ENCODE measurements at regions not wholly inside any gene's neighbourhood (a gene's known extent, or its start where the extent isn't known, plus 50 kb on each side); places are given as distances from the start of the nearest gene placed in this dataset.
"Not testable (repeated sequence)": the region's sequence is repeated elsewhere in the genome, so short reads cannot be mapped to it uniquely, and the experiment has no call there.

GRCh38 chr9:31840702-31841101 lies 543.7 kb upstream of the ACO1 start:
- no peak for DNase-seq

- no peak for DNase-seq
These were observed 536.5 kb upstream of the ACO1 start for GRCh38 chr9:31847963-31848362.

DNA sequence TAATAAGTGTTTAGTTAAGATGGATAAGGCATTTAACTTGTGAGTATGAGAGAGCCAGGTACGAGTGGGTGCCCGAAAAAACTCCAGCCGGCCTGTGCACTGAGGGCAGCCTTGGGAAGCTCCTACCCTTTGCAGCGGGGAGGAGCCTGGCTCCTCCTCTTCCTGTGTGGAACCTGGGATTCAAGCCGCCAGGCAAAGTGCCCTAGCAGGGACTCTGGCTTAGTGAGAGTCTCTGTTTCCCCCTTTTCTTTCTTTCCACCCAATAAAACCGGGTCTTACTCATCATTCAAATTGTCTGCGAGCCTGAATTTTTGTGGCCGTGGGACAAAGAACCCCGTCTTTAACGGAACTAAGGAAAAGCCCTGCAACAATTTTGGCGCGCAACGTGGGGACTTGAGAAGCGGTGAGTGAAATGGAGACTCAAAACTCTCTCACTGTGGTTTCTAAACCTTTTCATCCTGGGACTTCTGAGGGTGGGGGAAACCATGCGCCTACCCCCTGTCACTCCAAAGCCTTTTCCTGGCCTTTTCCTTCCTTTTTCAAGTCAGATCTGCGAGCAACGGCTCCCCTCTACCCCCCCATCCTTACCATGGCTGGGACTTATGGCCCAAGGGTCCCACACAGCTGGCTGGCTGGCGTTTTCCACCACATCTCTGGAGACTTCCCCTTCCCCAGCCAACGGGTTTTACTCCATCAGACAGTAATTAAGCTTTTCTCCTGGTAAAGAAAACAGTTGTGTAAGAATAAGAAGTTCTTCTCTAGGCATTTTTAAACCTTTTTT lies 535.7 kb upstream of the ACO1 start:
- no peak for DNase-seq

DNA sequence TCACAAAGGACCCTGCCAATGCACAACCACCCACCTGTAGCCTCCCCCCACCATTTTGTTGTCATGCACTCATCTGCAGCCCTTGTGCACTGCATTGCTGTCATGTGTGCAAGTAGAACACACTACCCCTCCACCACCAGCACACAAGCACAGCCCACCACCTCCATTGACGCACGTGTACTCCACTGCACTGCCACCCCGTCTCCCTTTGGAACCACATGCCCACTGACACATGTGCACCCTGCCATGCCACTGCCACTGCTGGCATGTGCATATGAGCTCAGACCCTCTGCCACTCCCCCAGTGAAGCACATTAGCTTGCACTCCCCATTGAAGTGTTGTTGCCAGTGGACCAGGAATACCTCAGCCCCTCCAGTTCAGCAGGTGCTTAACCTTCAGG lies 530.3 kb upstream of the ACO1 start:
- DNase-seq, result no peak

DNA sequence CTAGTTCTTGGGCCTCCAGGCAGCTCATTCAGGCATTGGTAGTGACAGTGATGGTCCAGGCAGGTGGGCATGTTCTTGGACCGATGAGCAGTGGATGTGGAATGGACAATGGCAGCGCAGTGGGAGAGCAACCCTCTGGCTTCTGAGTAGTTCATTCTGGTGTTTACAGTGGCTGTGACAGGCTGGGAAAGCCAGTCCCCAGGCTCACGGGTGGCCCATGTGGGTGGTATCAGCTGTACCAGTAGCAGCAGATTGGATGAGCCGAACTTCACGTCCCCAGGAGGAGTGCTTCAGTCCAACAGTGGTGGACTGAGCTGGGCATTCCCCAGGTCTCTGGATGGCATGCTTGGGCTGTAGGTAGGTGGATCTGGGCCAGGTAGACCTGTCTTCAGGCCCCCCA lies 515.6 kb upstream of the ACO1 start:
- DNase-seq, result no peak

DNA sequence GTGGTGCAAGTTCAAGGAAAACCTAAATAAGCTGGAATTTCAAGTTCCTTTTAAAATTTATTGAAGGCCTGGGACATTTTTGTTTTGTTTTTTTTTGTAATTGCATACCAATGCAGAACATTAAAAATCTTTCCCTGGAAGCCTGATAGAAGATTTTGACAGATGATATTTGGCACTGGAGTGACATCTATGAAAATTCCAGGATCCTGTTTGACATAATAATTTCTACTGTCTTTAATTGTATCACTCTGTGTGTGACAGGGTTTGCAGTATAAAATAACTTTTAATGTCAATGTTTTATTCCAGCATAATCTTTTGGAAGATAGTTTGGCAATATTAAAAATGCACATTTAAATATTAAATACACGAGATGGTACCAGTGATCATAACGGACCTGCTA lies 514.2 kb upstream of the ACO1 start:
- DNase-seq, result no peak

- DNase-seq, result no peak
These were observed 510.7 kb upstream of the ACO1 start for GRCh38 chr9:31873722-31874121.

GRCh38 chr9:31894008-31894407 lies 490.4 kb upstream of the ACO1 start:
- DNase-seq, result no peak

DNA sequence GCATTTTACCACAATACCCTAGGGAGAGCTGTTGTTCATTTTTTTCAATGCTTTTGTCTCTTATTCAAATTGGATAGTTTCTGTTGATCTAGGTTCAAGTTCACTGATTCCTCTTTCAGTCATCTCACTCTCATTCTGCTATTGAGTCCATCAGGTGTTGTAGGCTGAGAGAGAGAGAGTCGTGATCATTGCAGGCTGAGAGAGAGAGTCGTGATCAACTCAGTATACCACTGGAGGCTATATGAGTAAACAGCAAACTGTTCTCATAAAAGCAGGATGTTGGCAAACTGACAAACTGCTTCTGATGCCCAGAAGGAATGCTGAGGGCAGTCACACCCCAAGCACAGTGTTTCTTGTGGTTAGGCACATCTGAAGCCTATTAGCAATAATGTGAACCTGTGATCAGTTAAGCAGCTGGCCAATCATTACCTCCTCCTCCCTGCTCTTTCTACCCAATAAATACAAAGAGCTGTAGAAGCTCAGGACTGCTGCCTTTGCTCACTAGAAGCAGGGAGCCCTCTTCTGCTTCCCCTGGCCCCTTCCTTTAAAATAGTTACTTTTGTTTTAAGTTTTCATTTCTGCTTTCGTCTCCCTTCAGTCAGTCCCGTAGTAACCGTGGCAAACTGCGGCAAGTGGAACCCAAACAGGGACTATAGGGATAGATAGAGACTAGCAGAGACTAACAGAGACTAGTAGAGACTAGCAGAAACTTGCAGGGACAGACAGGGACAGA lies 476.1 kb upstream of the ACO1 start:
- no peak for DNase-seq

- no peak for DNase-seq
These were observed 475.5 kb upstream of the ACO1 start for GRCh38 chr9:31908891-31909480.

- no peak for DNase-seq
These were observed 471.8 kb upstream of the ACO1 start for GRCh38 chr9:31912636-31913035.

DNA sequence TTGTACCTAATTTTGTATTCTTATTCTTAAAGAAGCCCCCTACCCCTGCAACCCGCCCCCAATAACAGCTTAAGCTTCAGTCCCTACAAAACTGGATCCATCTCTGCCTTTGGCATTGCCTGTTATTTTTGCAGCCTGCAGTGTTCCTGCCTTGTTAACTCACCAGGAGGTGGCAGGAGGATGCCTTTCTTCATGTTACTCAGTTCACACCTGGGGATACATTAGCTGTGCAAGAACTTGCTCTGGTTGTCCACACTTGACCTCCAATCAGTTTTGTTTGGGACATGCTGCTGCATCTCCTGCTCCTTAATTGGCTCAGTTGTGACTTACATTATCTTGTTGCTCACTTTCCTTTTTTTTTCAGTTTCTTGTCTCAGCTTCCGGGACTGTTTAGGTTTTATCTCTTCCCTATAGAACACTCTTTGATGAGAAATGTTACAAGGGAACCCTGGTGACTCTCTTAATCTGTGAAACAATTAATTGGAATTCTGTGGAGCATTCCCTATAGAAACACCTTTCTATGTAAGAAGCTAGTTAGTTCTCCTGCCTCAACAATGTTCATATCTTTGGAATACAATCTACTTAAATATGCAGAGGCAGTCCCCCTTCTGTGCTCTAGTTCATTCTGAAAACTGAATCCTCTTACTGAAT lies 467.7 kb upstream of the ACO1 start:
- DNase-seq, result no peak

DNA sequence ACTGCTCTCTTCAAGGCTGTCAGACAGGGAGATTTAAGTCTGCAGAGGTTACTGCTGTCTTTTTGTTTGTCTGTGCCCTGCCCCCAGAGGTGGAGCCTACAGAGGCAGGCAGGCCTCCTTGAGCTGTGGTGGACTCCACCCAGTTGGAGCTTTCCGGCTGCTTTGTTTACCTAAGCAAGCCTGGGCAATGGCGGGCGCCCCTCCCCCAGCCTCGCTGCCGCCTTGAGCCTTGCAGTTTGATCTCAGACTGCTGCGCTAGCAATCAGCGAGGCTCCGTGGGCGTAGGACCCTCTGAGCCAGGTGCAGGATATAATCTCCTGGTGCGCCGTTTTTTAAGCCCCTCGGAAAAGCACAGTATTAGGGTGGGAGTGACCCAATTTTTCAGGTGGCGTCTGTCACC lies 446.7 kb upstream of the ACO1 start:
- DNase-seq, result not testable (repeated sequence)

DNA sequence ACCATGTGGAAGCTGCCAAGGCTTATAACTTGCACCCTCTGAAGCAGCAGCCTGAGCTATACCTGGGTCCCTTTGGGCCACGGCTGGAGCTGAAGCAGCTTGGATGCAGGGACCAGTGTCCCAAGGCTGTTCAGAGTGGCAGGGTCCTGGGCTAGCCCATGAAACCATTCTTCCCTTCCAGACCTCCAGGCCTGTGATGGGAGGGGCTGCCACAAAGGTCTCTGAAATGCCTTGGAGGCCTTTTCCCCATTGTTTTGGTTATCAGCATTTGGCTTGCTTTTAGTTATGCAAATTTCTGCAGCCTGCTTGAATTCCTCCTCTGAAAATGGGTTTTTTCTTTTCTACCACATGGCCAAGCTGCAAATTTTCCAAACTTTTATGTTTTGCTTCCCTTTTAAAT lies 433.7 kb upstream of the ACO1 start:
- DNase-seq, result no peak

DNA sequence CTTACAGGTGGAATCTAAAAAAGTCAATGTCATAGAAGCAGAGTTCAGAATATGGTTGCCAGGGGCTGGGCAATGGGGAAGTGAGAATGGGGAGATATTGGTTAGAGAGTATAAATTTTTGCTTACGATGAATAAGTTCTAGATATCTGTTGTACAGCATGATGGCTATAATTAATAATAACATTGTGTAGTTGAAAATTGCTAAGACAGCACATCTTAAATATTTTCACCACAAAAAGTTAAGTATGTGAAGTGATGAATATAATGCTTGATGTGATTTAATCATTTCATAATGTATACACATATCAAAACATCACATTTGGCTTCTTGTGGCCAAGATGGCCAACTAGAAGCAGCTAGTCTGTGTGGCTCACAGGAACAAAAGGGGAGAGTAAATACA lies 425.9 kb upstream of the ACO1 start:
- DNase-seq, result no peak

DNA sequence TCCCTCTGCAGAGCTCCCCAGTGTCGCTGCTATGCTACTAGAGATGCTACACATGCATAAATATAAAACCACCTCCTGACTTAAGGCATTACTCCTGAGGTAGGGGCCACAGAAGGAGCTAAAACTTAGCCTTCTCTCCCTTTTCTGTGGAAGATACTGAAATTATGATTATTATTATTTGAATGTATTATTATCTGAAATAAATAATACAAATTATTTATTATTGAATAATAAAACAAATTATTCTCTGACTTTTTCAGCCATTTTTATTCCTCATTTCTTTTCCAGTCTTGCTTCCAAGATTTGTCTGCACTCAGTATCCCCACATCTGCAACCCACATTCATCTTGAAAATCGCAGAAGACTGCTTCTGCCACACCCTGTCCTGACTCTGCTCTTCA lies 414.9 kb upstream of the ACO1 start:
- no peak for DNase-seq

GRCh38 chr9:31983895-31984294 lies 400.5 kb upstream of the ACO1 start:
- no peak for DNase-seq

- no peak for DNase-seq
These were observed 388.1 kb upstream of the ACO1 start for GRCh38 chr9:31996331-31996730.

GRCh38 chr9:32004431-32005076 lies 379.9 kb upstream of the ACO1 start:
- no peak for DNase-seq

GRCh38 chr9:32010322-32010721 lies 374.1 kb upstream of the ACO1 start:
- DNase-seq, result no peak

- DNase-seq, result no peak
These were observed 373.4 kb upstream of the ACO1 start for GRCh38 chr9:32011049-32011448.

- no peak for DNase-seq
These were observed 368.6 kb upstream of the ACO1 start for GRCh38 chr9:32015795-32016194.

DNA sequence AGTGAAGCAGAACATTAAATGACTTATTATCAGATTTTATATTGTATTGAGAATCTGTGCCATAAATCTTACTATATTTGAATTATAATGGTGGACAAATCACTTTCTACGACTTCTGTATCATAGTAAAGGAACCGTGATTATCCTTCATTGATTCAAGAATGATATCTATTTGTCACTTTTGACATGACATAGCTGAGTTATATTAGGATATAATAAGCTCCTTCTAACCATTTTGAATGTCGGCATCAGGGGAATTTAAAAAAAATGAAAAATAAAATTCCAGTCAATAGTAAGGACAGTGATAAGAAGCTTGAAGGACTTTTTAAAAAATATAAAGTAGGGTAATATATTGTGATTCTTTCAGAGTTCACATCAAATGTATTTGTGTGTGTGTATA lies 338.9 kb upstream of the ACO1 start:
- no peak for DNase-seq
